ENCODE measurements at regions not wholly inside any gene's neighbourhood (a gene's known extent, or its start where the extent isn't known, plus 50 kb on each side); places are given as distances from the start of the nearest gene placed in this dataset.

GRCh38 chr10:44627591-44628354, 242.9 kb upstream of the CXCL12 start:
- no peak for DNase-seq

GRCh38 chr10:44628921-44629320, 244.0 kb upstream of the CXCL12 start:
- no peak for DNase-seq

- DNase-seq: no peak
Measured at GRCh38 chr10:44635176-44635575, 250.3 kb upstream of the CXCL12 start.

GRCh38 chr10:44636625-44637024, 251.7 kb upstream of the CXCL12 start:
- no peak for DNase-seq

GRCh38 chr10:44640429-44640828, 255.5 kb upstream of the CXCL12 start:
- no peak for DNase-seq

GRCh38 chr10:44647473-44647872, 262.6 kb upstream of the CXCL12 start:
- no peak for DNase-seq

- no peak for DNase-seq
Measured at GRCh38 chr10:44647877-44648542, 263.1 kb upstream of the CXCL12 start.

- DNase-seq: no peak
Measured at GRCh38 chr10:44650691-44651661, 260.2 kb upstream of the TMEM72 start.

- no peak for DNase-seq
Measured at GRCh38 chr10:44651834-44652233, 259.3 kb upstream of the TMEM72 start.

GRCh38 chr10:44659320-44659719, 251.8 kb upstream of the TMEM72 start:
- DNase-seq: no peak

- DNase-seq: no peak
Measured at GRCh38 chr10:44660271-44660670, 250.9 kb upstream of the TMEM72 start.

GRCh38 chr10:44662051-44662450, 249.1 kb upstream of the TMEM72 start:
- DNase-seq: no peak

- DNase-seq: no peak
Measured at GRCh38 chr10:44668336-44668735, 242.8 kb upstream of the TMEM72 start.

- DNase-seq: no peak
Measured at GRCh38 chr10:44671319-44671718, 239.8 kb upstream of the TMEM72 start.

GRCh38 chr10:44673245-44673983, 237.7 kb upstream of the TMEM72 start:
- no peak for DNase-seq

- DNase-seq: no peak
Measured at GRCh38 chr10:44674536-44675386, 236.4 kb upstream of the TMEM72 start.

- no peak for DNase-seq
Measured at GRCh38 chr10:44675387-44675874, 235.7 kb upstream of the TMEM72 start.

- no peak for DNase-seq
Measured at GRCh38 chr10:44680764-44681163, 230.4 kb upstream of the TMEM72 start.

GRCh38 chr10:44682507-44682906, 228.6 kb upstream of the TMEM72 start:
- DNase-seq: no peak

- no peak for DNase-seq
Measured at GRCh38 chr10:44684661-44685060, 226.5 kb upstream of the TMEM72 start.

GRCh38 chr10:44685220-44685619, 225.9 kb upstream of the TMEM72 start:
- DNase-seq: no peak

GRCh38 chr10:44685747-44686146, 225.4 kb upstream of the TMEM72 start:
- DNase-seq: no peak

Measured in COR-L47 (cell line).